ENCODE measurements at regions not wholly inside any gene's neighbourhood (a gene's known extent, or its start where the extent isn't known, plus 50 kb on each side); places are given as distances from the start of the nearest gene placed in this dataset.

DNA sequence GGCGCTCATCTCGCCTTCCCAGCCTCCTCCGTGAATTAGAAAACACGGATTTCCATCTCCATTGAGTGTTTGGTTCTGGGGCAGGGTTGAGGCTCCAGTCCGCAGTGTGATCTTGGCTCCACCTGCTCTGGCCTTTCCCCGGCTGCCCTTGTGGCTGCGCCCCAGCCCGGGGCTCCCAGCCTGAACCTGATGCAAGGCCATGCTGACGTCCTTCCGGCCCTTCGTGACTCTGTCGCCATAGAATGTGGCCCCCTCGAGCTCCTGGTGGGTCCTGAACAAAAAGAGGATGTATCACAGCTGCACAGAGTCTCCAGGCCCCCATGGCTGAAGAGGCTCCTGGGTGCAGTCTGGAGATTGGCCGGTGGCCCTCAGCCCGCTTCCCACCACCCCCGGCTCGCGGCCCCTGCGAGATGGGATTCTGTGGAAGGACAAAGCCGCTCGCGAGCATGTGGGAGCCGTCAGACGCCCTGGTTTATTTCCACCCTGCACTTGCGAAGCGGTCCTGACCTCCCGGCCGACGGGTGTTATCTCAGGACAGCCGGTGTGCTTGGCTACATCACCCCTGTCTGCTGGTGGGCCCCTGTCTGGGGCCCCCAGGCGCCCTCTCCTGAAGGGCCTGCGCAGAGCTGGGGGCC is 1214.0 kb downstream of the BRD1 start (continued):
- TF ChIP-seq ZNF311 (tag by site-specific recombination; IDR thresholded peaks at IDR 0.05; ENCODE audit: borderline replicate concordance) (no peak), ZNF571 (tag by site-specific recombination; IDR thresholded peaks at IDR 0.05) (no peak), TRIM28 (IDR thresholded peaks at IDR 0.05; ENCODE audit: borderline replicate concordance, low read length) (no peak), KLF1 (tag by site-specific recombination; IDR thresholded peaks at IDR 0.05) (no peak), ZNF558 (tag by site-specific recombination; IDR thresholded peaks at IDR 0.05) (no peak), ZNF76 (tag by site-specific recombination; IDR thresholded peaks at IDR 0.05; ENCODE audit: borderline replicate concordance, low read depth) (no peak), ZNF335 (tag by site-specific recombination; conservative IDR thresholded peaks at IDR 0.05) (no peak)

DNA sequence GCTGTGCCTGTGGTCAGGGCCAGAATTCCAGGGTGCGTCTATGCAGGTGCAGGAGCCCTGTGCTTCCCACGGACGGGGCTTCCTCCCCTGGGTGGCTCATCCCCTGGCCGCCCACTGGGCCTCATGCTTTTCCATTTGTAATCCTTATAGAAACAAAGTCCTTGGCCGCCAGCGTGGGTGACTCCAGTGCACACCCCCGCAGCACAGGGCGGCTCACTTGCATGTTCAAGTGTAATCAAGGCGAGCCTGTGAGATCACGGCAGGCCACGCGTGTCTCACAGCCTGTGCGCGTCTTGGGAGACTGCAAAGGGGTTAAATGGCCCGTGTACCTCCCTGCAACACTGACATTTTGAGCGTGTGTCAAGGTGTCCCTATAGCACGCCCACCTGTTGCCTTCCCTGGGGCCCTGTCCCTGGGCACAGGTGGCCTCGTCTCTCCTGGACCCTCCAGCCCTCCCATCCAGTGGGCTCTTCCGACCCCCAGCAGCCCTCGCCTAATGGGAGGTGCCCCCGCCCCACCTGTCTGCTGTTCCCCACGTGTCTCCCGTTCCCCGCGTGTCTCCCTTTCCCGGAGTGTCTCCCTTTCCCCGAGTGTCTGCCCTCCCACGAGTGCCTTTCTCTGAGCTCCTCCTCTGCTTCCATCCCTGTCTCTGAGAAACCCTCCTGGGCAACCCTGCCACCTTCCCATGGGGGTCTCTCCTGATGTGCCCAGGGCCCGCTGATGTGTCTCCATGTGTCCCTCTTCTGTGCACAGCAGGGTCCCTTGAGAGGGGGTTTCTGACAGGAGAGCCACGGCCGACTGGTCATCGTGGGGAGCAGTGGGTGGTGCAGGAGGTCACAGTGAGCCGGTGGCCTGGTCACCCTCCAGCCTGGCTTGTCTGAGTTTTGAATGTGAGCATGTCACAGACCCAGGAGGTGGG is 1215.3 kb downstream of the BRD1 start:
- no peak overlapping the region for H3K4me3 ChIP-seq (ENCODE audit: low read depth, low read length)
- H3K36me3 ChIP-seq (ENCODE audit: control insufficient read depth in 2 of 2, insufficient read depth in 1 of 2, low read length in 2 of 2) = no peaks in the 10 kb centered on the region
- no peak overlapping the region for H3K27ac ChIP-seq (ENCODE audit: extremely low read depth, low read depth, low read length)
- H3K9me3 ChIP-seq (ENCODE audit: control insufficient read depth, insufficient read depth, low read depth, low read length) = no peaks in the 10 kb centered on the region
- ChIA-PET POLR2A (no interaction called here), CTCF (no interaction called here)
- no peaks in the 10 kb centered on the region for H3K4me1 ChIP-seq (ENCODE audit: control insufficient read depth, insufficient read depth, low read length)
- TF ChIP-seq SCRT1 (tag by site-specific recombination; IDR thresholded peaks at IDR 0.05; ENCODE audit: borderline replicate concordance) (peak; percentile 61; the same call in 1 of the 2 replicates), SCRT2 (tag by site-specific recombination; IDR thresholded peaks at IDR 0.05) (peak; percentile 79), EGR2 (tag by site-specific recombination; IDR thresholded peaks at IDR 0.05; ENCODE audit: low read depth) (peak; percentile 57), ZNF629 (tag by site-specific recombination; IDR thresholded peaks at IDR 0.05) (no peak), ZNF350 (tag by site-specific recombination; IDR thresholded peaks at IDR 0.05) (no peak), ZFHX2 (tag by site-specific recombination; conservative IDR thresholded peaks at IDR 0.05) (peak; percentile 57; the same call in 1 of the 2 replicates), ZNF169 (tag by site-specific recombination; IDR thresholded peaks at IDR 0.05) (no peak), ZNF214 (tag by site-specific recombination; IDR thresholded peaks at IDR 0.05; ENCODE audit: borderline replicate concordance) (no peak), ZNF140 (tag by site-specific recombination; IDR thresholded peaks at IDR 0.05) (no peak), ZNF707 (tag by site-specific recombination; IDR thresholded peaks at IDR 0.05) (no peak), ZNF354C (tag by site-specific recombination; IDR thresholded peaks at IDR 0.05; ENCODE audit: borderline replicate concordance, low read depth) (no peak)

DNA sequence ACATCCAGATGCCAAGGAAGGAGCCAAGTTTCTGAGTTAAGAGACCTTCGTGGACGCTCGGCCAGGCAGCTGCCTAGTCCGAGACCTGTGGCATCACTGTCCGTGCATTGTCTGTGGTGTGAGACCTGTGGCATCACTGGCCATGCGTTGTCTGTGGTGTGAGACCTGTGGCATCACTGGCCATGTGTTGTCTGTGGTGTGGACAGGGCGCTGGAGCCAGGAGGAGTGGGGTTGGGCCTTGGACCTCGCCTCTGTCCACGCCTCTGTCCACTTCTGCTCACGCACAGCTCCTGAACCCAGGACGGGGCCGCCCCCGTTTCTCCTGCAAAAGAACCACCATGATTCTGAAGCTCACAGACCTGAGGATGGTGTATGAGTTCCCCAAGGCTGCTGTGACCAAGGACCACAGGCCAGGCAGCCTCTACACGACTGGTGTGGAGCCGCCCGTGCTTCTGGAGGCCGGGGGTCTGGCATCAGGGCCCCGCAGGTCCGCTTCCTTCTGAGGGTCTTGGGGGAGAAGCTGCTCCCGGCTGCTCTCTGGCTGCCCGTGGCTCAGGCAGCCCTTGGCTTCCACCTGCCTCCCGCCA is 1218.3 kb downstream of the BRD1 start:
- Histone ChIP-seq H3K4me3 (ENCODE audit: low read depth, low read length) (no peak overlapping the region), H3K4me1 (ENCODE audit: control insufficient read depth, insufficient read depth, low read length) (no peaks in the 10 kb centered on the region), H3K9me3 (ENCODE audit: control insufficient read depth, insufficient read depth, low read depth, low read length) (no peaks in the 10 kb centered on the region), H3K36me3 (ENCODE audit: control insufficient read depth in 2 of 2, insufficient read depth in 1 of 2, low read length in 2 of 2) (no peaks in the 10 kb centered on the region), H3K27ac (ENCODE audit: extremely low read depth, low read depth, low read length) (no peak overlapping the region)
- CTCF ChIA-PET = no interaction called here
- POLR2A ChIA-PET = no interaction called here
- TF ChIP-seq ZFP41 (tag by site-specific recombination; IDR thresholded peaks at IDR 0.05; ENCODE audit: borderline replicate concordance) = no peak
- TF ChIP-seq ZNF292 (tag by site-specific recombination; IDR thresholded peaks at IDR 0.05; ENCODE audit: borderline replicate concordance, low read depth) = no peak
- TF ChIP-seq ZNF311 (tag by site-specific recombination; IDR thresholded peaks at IDR 0.05; ENCODE audit: borderline replicate concordance) = no peak
- TF ChIP-seq ZNF560 (tag by site-specific recombination; IDR thresholded peaks at IDR 0.05; ENCODE audit: borderline replicate concordance) = no peak
- no peak for TF ChIP-seq ZNF777 (tag by site-specific recombination; IDR thresholded peaks at IDR 0.05; ENCODE audit: borderline replicate concordance)
- no peak for TF ChIP-seq ZNF302 (tag by site-specific recombination; IDR thresholded peaks at IDR 0.05; ENCODE audit: low read depth)
- TF ChIP-seq SP2 (tag by site-specific recombination; IDR thresholded peaks at IDR 0.05) = no peak
- no peak for TF ChIP-seq ZNF350 (tag by site-specific recombination; IDR thresholded peaks at IDR 0.05)
- TF ChIP-seq GLIS1 (tag by site-specific recombination; IDR thresholded peaks at IDR 0.05) = no peak
- TF ChIP-seq, protein P1, sequence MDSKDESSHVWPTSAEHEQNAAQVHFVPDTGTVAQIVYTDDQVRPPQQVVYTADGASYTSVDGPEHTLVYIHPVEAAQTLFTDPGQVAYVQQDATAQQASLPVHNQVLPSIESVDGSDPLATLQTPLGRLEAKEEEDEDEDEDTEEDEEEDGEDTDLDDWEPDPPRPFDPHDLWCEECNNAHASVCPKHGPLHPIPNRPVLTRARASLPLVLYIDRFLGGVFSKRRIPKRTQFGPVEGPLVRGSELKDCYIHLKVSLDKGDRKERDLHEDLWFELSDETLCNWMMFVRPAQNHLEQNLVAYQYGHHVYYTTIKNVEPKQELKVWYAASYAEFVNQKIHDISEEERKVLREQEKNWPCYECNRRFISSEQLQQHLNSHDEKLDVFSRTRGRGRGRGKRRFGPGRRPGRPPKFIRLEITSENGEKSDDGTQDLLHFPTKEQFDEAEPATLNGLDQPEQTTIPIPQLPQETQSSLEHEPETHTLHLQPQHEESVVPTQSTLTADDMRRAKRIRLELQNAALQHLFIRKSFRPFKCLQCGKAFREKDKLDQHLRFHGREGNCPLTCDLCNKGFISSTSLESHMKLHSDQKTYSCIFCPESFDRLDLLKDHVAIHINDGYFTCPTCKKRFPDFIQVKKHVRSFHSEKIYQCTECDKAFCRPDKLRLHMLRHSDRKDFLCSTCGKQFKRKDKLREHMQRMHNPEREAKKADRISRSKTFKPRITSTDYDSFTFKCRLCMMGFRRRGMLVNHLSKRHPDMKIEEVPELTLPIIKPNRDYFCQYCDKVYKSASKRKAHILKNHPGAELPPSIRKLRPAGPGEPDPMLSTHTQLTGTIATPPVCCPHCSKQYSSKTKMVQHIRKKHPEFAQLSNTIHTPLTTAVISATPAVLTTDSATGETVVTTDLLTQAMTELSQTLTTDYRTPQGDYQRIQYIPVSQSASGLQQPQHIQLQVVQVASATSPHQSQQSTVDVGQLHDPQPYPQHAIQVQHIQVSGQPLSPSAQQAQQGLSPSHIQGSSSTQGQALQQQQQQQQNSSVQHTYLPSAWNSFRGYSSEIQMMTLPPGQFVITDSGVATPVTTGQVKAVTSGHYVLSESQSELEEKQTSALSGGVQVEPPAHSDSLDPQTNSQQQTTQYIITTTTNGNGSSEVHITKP (tag by site-specific recombination; IDR thresholded peaks at IDR 0.05) = no peak
- no peak for TF ChIP-seq ZNF2 (tag by site-specific recombination; IDR thresholded peaks at IDR 0.05)
- no peak for TF ChIP-seq ZNF175 (tag by site-specific recombination; IDR thresholded peaks at IDR 0.05)
- TF ChIP-seq ZBTB7A (tag by site-specific recombination; IDR thresholded peaks at IDR 0.05; ENCODE audit: low read depth) = no peak
